ENCODE measurements at regions not wholly inside any gene's neighbourhood (a gene's known extent, or its start where the extent isn't known, plus 50 kb on each side); places are given as distances from the start of the nearest gene placed in this dataset.

DNA sequence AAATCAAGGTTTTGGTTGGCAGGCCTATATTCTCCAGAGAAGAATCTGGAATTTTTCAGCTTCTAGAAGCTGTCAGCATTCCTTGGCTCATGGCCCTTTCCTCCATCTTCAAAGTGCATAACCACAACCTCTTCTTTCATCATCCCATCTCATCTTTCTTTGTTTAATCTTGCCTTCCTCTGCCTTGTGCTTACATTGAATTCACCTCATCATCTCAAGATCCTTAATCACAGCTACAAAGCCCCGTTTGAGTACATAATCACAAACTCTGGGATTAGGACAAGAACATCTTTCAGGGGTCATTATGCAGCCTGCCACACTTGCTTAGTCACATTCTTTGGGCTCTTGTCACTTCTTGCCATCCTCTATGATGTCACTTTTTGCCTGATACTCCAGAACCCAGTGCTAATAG, 130.3 kb downstream of the FOXD1 start:
- DNase-seq (no peak), ATAC-seq (no peak)
- intact Hi-C loops (cut with DNase I, micrococcal nuclease) = no loop called here

DNA sequence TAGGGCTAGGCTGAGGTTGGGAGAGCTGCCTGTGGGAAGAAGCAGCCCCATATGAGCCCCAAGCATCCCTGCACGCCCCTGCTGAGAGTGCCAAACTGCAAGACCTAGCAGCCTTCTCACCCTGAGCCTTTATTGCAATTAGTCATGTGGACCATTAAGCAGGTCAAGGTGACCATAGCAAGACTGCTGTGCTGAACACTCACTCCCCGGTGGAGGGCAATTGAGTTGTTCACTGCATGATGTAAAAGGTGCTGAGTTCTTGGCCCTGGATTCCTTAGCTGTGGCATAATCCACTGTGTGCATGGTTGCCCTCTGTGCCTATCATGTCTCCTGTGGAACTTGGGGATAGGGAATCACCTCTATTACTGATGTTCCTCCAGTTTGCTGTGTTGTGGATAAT, 131.1 kb downstream of the FOXD1 start:
- DNase-seq = no peak
- intact Hi-C loops (cut with DNase I, micrococcal nuclease) = no loop called here
- no peak for ATAC-seq

DNA sequence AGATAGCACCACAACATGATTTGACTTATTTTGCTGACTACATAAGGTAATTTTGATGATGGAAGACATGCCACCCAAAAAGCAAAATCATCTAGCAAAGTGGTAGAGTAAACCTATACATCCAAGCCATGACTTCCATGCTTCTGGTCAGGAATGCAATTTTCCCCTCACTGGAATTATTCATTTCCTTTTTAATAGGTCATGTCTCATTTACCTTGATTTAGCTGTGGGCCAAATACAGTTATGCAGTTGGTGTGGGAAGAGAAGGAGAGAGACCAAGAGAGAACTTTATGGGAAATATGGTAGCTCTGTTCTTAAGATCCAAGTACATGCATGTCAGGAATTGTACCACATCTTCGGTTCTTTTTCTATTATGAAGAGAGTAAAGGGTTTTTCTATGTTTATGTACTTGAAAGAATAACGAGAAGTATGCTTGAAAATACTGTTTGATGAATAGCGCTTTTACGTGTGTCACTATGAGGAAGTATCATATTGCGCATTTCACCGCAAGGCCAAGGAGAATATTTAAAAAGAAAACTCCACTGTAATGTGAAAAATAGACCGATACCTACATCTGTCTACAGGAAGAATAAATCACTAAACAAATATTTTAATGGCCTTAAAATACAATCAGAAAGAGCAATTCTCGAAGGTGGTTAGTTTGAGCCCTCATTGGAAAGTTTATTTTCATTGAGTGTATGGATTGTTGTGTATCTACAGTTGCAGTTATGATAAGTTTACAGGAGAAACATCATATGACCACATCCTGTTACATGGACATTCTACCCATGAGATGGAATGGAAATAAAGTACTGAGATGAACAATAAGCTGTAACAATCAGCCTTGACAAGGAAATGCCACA, 134.0 kb downstream of the FOXD1 start:
- ATAC-seq (no peak), DNase-seq (no peak)
- intact Hi-C loops (cut with DNase I, micrococcal nuclease) = no loop called here

DNA sequence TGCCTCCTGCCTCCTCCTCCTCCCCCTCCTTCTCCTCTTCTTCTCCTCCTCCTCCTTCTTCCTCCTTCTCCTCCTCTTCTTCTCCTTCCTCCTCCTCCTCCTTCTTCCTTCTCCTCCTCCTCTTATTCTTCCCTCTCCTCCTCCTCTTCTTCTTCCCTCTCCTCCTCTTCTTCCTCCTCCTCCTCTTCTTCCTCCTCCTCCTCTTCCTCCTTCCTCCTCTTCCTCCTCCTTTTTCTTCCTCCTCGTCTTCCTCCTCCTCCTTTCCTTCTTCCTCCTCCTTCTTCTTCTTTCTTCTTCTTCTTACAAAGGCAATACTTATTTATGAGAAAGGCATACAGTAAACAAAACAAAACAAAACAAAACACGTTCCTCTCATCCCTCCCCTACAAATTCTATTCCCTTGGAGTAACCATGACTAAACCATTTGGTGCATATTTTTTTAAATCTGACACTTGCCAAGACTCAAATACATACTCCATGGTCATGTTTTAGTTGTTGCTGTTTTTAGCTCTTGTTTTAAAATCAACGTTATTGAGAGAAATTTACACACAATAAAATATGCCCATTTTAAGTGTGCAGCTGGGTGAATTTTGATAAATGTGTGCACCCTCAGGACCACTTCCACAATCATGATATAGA, 135.6 kb downstream of the FOXD1 start:
- ATAC-seq = no peak

DNA sequence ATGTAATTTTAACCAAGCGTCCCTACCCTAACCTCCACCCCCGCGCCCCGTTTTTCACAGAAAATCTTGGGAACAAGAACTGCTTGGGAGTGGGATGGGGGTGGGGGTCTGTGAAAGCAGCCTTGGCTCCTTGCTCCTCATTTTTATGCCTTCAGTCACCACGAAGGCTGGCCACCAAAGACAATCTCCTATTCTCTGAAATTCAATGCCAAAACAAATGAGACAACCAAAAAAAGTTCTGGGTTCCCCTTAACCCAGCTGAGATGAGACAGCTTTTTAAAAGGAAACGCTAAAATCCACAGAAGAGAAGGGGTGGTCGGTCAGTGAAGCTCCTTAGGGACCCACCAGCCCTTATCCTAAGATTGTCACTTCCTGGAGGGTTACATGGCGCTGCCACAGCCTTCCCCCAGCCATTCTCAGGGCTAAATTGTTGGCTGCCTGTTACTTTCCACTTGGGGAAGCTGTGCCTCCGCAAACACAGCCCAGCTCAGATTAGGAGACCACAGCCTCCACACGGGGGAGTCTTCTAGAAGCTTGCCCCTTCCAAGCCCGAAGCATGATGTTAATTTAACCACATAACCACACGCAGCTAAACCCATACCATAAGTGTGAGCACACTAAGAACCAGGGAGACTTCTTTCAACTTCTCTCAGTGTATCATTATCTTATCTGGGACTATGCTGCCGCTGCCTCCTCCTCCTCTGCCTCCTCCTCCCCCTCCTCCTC, 136.3 kb downstream of the FOXD1 start:
- DNase-seq = peak in 1 of 2 donors; percentile 16
- intact Hi-C loops (cut with DNase I, micrococcal nuclease) = no loop called here
- no peak for ATAC-seq

More for the DNA sequence above, 135.6 kb downstream of the FOXD1 start:
- intact Hi-C loops (cut with DNase I, micrococcal nuclease) = no loop called here
- no peak for DNase-seq

DNA sequence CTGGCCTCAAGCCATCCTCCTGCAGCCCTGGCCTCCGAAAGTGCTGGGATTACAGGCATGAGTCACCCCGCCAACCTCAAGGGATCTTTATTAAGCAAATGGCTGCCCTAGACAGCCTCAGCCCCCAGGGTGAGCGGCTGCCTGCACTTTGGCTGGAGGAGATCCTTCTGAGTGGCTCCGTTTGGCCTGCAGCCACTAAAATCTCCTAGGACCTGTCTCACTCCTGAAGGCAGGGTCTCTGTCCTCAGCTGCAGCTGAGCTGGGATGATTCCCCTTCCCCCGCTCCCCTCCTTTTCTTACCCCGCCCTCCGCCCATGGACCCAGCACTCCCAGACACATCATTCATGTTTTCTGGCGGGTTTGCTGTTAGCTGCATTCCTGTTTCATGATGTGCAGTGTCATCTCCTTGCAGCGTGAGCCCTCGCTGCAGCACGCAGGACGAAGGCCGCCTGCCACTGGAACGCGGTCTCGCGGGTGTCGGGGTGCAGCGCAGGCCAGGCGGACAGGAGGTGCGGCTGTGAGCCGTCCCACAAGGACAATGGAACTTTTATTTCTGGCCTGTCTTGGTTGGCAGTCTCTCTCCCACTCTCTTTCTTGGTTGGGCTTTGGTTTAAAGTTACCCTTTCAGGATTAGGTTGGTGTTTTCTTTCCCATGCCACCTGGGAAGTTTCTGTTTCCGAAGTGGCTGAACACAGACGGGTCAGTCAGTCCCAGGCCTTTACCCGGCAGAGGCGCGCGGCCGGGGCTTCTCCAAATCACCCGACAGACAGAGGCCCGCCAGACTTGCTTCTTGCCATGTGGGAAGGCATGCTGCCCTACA, 137.1 kb downstream of the FOXD1 start:
- no peak for DNase-seq
- intact Hi-C loops (cut with DNase I, micrococcal nuclease) = no loop called here
- ATAC-seq = no peak

DNA sequence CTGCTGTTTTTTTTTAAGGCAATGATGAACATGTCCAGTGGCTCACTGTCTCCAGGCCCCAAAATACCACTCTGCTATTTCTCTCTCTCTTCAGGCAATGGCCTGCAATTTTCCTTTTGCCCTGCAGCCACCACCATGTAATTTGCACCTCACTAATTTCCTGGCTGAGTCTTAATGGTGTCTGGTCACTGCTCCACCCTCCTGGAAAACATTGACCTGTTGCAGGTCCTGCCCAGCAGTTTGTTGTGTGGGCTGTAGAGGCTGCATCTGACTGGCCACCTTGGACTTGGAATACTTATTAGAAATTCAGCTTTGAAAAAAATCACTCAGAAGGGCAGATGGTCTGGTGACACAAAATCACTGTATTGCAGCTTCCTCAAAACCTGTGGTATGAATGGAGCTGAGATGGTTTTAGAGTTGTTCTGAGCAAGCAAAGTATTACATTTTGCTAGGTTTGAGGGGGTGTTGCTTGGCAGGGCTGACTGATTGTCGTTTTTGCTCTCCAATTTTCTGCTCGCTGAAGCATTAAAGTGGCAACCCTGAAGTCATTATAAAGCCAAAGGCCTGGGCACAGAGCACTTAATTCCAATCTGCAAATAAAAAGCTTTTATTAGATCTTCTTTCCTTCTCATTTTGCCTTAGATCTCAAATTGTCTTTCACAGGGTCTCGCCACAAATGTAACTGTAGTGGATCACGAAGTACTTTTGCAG, 134.8 kb downstream of the TMEM174 start:
- no peak for ATAC-seq
- intact Hi-C loops (cut with DNase I, micrococcal nuclease) = no loop called here

DNA sequence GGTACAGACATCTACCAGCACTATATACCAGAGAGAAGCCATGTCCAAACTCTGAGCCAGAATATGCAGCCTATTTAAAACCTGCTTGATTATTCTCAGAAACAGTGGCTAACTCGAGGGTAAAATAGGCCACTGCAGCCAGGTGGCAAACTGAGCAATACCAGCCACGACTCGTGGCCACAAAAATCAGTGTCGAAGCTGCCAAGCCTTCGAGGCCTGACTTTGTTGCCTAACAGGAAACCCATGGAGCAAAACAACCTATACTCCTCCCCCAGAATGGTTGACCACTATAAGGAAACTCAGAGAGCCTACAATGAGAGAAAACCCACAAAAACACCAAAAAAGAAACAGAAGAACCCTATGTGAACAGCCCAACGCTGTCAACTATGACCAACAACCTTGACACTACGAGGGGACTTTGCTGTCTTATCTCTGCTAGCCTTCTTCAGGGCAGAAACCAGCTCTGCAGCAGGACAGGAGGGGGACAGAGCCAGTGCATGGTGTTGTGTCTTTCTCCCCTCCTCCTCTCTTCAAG, 133.8 kb downstream of the TMEM174 start:
- intact Hi-C loops (cut with DNase I, micrococcal nuclease) = no loop called here
- DNase-seq = no peak
- ATAC-seq = no peak

More for the DNA sequence above, 134.8 kb downstream of the TMEM174 start:
- DNase-seq = no peak

DNA sequence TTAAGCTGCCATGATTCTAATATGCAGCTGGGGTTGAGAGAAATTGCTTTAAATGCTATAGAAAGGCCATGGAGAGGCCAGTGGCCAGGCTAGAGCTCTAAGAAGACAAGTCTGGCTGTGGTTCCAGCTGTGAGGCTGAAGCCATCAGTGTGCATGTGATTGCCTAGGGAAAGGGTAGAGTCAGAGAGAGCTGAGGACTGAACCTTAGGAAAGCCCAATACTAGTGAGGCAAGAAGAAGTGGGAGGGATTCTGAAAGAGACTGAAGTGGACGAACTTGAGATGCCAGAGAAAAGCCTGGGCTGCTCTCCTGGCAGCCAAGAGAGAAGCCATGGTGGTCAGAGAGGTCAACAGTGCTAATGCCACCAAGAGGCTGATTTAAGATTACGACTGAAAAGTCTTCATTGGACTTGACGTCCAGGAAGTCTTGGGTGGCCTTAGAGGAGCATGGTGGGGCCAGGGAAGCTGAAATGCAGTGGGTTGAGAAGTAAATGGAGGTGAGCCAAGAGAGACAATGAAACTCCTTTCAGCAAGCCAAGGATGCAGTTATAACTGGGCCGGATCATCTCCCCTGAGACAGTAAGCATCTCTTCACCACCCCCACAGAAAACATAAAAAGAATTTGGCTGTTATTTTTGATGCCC, 133.2 kb downstream of the TMEM174 start:
- no peak for DNase-seq
- intact Hi-C loops (cut with DNase I, micrococcal nuclease) = no loop called here
- ATAC-seq = no peak

DNA sequence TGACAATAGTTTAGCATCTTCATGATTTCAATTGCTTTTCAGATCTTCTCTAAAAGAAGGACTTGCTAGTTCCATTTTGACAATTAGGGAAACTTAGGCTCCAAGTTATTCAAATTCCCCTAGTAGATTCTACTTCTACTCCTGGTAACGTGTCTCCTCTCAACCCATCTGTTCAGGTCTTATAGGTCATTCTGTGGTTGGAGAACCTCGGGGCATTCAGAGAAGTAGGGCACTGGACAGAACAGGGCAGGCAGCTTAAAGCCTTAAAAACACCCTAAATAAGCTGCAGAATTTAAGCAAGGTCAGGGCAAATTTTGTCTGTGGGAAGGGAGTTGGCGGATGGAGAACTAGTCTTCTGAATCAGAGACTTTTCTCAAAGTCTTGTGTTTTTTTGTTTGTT, 132.4 kb downstream of the TMEM174 start:
- ATAC-seq (no peak), DNase-seq (no peak)
- intact Hi-C loops (cut with DNase I, micrococcal nuclease) = no loop called here

DNA sequence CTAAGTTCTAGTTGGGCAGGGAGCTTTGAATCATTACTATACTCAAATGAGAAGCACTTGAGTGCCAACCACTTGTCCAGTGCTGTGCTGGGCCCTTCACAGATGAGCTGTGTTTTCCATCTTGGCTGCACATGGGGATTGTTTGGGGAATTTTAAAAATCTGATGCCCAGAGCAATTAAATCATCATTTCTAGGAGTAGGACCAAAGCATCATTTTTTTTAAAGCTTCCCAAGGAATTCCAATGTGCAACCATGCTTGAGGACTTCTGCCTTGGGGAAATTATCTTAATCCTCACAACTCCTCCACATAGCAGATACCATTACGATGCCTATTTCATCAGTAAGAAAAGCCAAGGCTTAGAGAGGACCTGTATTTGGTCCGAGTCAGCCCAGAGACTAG, 131.4 kb downstream of the TMEM174 start:
- ATAC-seq (no peak), DNase-seq (no peak)
- intact Hi-C loops (cut with DNase I, micrococcal nuclease) = no loop called here

DNA sequence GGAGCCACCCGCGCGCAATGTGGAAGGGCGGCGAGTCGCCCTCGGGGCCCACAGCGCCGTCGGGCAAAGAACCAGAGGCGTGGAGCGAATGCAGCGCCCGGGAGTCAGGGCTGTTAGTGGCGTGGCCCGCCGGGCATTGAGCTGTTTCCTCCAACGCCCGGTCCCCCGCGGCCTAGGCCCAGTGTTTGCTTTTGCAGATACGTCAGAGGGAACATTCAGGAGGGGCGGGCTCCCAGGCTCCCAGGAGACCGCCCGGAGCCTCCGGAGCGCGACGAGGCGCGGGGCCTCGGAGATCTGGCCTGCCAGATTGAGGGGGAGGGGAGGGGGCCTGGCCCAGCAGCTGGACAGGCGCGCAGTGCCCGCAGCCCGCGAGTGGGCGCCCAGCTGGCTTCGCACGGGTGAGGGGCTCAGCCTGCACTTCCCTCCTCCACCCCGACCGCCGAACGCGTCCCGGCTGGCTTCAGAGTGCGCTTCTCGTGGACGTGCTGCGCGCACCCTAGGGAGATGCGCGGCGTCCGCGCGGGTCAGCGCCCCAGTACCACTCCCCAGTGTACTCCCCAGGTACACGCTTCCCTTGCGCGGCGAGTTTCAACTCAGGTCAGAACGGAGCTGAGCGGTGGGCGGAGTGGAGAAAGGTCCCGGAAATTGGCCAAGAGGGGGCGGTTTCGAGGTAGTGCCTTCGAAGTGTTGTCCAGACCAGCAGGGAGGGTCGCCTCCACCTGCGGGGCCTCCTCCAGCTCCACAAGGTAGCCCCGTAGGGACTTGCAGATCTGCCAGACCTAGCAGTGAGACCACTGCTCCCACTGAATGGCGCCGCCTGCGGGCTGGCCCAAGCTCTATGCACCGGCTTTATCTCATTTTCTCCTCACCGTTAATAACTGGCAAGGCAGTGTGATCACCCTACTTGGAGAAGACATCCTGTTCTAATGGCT, 130.4 kb downstream of the TMEM174 start:
- ATAC-seq (peak; percentile 80), DNase-seq (peak in 1 of 2 donors; percentile 32)
- intact Hi-C loops (cut with DNase I, micrococcal nuclease) = no loop called here

DNA sequence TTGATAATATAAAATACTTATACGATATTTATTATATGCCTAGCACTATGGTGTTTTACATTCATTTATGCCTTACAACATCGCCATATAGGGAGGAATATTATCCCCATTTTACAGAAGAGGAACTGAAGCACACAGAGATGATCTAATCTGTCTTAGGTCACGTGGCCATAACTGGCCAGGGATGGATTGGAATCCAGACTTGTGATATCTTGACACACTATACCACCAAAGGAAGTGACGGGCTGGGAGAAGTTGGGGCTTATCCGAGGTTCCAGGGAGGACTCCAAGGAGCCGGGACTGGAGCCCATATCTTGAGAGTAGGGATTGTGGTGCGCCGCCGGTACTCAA, 129.8 kb downstream of the TMEM174 start:
- intact Hi-C loops (cut with DNase I, micrococcal nuclease) = no loop called here
- no peak for DNase-seq
- ATAC-seq = no peak

DNA sequence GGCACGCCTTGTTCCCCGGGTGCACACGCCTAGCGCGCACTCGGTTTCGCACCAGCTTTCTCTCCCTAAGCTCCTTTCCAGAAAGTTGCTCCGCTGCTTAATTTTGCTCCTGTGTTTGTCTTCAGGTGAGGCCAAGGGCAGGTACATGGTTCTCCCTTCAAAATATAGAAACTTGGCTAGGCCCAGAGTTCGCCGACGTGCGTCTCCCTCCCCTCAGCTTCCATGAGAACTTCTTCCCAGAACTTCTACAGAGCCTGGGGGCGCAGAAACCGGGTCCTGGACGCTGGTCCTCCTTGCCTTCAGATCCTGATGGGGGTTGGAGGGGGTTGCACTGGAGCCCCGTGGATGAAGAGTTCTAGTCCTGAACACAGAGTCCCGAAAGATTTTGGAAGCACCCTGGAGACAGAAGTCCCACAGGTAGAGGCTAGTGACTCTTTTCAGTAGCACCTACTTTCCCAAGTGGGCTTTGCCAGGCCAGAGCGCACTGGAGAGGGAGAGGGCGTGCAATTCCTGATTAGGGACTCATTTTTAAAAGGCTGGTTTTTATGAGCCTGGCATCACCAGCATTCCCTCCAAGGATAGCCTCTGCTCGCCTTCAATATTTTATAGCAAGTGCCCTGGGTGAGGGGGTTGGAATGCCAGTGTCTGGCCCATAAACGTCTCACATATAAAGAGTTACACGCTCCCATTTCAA, 128.4 kb downstream of the TMEM174 start:
- no peak for ATAC-seq
- intact Hi-C loops (cut with DNase I, micrococcal nuclease) = no loop called here
- no peak for DNase-seq

DNA sequence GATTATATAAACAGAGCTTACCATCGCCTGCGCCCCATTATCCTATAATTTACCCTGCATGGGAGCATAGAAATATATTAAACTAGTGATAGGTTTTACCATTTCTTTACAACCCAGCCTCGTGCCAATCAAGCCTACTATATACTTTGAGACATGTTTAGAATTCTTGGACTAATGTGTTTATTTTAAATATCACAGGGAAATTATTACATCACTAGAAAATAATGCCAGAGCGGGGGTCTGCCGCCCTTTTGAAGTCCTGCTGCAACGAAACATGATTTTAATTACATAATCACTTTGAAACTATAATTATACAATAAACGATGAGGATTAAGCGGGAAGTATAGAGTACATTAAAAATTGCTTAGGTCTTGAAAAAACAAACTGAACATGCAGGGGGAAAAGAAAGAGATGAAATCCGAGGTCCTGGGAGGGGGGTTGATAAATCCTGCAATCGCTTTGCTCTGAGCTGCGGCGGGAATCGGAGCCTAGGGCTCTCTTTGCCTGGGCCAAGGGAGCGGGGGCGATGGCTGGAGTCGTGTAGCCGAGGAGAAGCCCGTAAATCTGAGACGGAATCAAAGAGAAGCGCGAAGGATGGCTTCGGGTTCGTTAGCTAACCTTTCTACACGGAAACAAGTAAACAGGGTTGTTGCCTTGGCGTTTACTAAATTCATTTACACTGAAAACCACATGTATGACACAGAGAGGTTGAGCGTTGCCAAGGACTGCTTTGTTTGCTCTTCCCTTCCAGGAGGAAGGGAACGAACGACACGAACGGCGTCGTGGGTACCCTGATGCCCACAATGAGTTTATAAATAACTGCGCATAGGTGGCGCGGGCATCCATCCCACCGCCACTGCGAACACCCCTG, 127.6 kb downstream of the TMEM174 start:
- intact Hi-C loops (cut with DNase I, micrococcal nuclease) = no loop called here
- DNase-seq (no peak), ATAC-seq (no peak)
